ENCODE measurements at regions not wholly inside any gene's neighbourhood (a gene's known extent, or its start where the extent isn't known, plus 50 kb on each side); places are given as distances from the start of the nearest gene placed in this dataset.

- DNase-seq: no peak
Observed at GRCh38 chr9:27625751-27626150, 52.5 kb upstream of the C9orf72 start.

- no peak for DNase-seq
Observed at GRCh38 chr9:27626244-27627187, 53.2 kb upstream of the C9orf72 start.

- no peak for DNase-seq
Observed at GRCh38 chr9:27627188-27627564, 53.9 kb upstream of the C9orf72 start.

GRCh38 chr9:27628311-27628710, 55.0 kb upstream of the C9orf72 start:
- no peak for DNase-seq

DNA sequence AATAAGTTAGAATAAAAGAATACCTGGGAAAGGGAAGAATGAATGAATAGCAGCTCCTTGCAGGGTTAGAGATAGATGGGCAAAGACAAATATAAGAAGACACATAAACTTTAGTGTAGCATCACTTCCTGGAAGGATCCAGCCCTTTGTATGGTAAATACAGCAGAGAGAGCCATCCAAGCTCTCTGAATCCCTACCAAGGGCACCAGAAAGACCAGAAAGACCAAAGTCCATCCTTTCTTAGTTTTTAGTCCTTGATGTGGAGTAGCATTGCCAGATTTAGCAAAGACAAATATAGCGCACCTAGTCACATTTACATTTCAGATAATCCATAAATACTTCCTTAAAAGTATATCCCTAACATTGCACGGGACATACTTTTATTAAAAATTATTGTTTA, 56.1 kb upstream of the C9orf72 start:
- no peak for DNase-seq

DNA sequence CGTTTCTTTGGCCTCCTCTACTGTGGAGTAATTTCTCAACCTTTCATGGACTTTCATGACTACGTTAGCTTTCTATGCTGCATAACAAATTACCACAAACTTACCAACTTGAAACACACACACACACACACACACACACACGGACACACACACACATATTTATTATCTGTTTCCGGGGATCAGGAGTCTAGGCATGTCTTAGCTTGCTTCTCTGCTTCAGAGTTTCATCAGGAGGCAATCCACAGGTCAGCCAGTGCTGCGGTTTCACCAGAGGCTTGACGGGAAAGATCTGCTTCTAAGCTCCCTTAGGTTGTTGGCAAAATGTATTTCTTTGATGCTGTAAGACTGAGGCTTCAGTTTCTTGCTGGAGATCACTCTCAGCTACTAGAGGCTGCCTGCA, 59.0 kb upstream of the C9orf72 start:
- DNase-seq: no peak

- DNase-seq: no peak
Observed at GRCh38 chr9:27633764-27634163, 60.5 kb upstream of the C9orf72 start.

- no peak for DNase-seq
Observed at GRCh38 chr9:27634879-27635278, 61.6 kb upstream of the C9orf72 start.

DNA sequence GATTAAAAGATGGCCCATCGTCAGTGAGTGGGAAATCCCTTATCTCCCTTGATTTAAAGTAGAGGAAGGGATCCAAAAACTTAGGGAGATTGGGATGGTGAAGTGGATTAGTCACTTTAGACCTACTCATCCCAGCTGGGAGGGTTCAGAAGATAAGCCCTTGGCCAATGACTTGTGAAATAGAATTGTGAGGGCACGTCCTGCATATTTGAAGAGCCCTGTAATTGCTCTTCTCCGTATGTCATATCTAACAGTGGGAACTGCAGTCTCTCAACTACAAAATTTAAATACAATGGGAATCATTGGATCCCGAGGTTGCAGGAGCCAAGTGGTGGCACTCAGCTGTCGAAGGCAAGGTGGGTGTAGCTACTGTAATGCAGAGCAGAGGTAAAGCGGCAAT, 65.4 kb upstream of the C9orf72 start:
- no peak for DNase-seq

GRCh38 chr9:27645161-27645840, 72.0 kb upstream of the C9orf72 start:
- no peak for DNase-seq

GRCh38 chr9:27653246-27653645, 80.0 kb upstream of the C9orf72 start:
- DNase-seq: no peak

DNA sequence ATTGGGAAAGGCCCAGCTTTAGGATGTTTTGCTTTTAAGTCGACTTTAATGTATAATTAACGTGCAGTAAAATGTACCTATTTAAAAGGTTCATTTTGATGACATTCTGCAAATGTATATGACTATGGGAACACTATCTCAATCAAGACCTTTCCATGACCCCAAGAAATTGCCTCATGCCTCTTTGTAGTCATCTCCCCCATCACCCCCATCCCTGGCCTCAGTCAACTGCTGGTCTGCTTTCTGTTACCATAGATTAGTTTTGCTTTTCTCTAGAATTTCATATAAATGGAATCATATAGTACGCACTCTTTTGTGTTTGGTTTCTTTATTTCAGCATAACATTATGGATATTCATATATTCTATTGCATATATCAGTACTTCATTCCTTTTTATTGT, 80.7 kb upstream of the C9orf72 start:
- no peak for DNase-seq

DNA sequence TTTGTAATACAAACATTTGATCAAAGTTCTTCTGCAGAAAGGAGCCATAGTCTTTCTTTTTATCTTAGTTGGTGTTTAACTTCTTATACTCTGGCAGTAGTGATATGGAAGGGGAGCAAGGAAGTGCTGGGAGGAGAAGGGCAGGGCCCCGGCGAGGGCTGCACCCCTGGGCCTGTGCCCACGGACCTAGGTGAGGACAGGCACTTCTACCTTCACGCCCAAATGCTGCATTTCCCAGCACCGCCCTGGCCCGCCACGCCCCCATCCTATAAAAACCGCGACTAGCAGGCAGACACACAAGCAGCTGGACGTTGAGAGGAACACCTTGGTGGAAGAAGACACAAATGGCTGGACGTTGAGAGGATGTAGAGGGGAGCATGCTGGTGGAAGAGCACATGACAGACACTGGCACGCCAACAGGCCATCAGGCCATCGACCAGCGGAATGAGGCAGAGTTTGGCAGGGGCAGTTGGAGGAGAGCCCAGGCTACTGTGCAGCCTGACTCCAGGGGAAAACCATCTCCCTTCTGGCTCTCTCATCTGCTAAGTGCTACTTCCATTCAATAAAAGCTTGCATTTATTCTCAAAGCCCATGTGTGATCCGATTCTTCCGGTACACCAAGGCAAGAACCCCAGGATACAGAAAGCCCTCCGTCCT, 81.5 kb upstream of the C9orf72 start:
- DNase-seq: no peak

GRCh38 chr9:27655441-27655840, 82.2 kb upstream of the C9orf72 start:
- no peak for DNase-seq

DNA sequence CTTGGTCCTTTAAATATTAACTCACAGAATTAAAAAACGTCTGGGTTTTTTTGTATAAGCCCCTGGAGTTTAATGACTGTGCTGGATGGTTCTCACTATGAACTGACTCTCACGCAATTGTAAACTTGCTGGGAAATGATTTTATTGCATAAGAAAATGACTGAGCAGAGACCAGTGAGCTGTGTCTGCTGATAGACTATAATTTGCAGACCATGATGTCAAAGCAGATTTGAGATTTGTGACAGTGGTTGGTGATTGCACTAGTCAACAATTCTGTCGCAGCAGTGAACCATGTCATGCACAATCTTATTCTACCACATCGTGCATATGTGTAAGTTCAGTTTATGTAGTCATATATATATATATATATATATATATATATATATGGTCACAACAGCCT, 85.7 kb upstream of the C9orf72 start:
- DNase-seq: no peak

DNA sequence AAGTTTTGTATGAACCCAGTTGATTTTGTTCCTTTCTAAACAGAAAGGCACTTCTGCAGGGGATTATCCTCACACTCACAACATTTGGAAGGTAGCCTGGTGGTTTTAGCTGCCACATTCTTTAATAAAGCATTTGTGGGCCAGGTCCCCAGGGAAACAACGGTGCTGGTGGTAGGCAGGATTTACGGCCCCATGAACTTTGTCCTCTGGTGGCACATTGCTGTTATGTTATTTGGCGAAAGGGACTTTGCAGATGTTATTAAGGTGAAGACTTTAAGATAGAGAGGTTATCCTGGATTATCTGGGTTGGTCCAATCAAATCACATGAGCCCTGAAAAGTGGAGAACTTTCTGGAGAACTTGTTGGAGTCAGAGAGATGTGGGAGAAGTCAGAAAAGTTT, 86.3 kb upstream of the C9orf72 start:
- DNase-seq: no peak

DNA sequence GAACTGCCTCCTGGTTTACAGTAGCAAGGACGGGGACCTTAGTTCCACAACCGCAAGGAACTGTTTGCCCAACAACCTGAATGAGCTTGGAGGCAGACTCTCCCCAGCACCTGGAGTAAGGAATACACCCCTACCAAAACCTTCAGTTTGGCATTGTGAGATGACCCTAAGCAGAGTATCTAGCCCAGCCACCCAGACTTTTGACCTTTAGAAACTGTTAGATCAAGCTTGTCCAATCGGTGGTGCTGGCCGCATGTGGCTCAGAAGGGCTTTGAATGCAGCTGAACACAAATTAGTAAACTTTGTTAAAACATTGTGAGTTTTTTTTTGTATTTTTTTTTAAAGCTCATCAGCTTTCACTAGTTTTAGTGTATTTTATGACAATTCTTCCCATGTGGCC, 86.9 kb upstream of the C9orf72 start:
- no peak for DNase-seq

GRCh38 chr9:27663526-27663925, 90.2 kb upstream of the C9orf72 start:
- no peak for DNase-seq

- DNase-seq: no peak
Observed at GRCh38 chr9:27664121-27664779, 91.0 kb upstream of the C9orf72 start.

- no peak for DNase-seq
Observed at GRCh38 chr9:27665136-27665535, 91.9 kb upstream of the C9orf72 start.

- no peak for DNase-seq
Observed at GRCh38 chr9:27668280-27668679, 95.0 kb upstream of the C9orf72 start.

DNA sequence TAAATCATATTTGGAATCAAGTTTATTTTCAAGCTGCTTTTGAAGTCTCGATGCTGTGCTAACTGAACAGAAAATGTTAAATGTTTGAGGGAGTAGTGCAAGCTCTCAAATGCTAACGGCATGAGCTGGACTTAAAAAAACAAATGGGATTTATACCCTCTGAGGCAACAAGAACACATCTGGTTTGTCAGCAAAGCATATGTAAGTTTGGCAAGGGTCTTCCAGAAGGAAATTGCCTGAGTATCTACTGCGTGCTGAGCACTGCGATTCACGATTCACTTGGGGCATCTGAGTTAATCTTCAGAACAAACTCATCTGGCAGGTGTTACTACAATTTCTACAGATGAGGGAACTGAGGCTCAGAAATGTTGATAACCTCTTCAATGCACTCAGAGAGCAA, 98.4 kb upstream of the C9orf72 start:
- DNase-seq: no peak

DNA sequence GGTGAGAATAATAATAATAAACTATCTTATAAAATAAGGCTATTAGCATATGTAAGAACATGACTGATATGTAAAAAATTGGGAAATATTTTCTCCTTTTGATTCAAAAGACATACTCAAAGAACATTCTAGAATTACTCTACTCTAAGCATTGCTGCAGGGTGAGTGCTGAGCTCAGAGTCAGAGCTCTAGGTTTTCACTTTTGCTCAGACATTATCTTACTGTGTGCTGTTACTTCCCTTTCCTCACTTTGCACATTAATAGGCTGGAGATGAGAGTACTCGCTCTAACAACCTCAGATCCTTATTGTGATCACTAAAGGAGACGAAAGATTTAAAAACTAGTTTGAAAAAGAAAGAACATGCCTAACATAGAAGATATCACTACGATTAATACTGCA, 99.4 kb upstream of the C9orf72 start:
- no peak for DNase-seq
